ENCODE measurements at regions not wholly inside any gene's neighbourhood (a gene's known extent, or its start where the extent isn't known, plus 50 kb on each side); places are given as distances from the start of the nearest gene placed in this dataset.
A peak's percentile ranks its signal among the peaks of the same experiment; 100 is the strongest.

DNA sequence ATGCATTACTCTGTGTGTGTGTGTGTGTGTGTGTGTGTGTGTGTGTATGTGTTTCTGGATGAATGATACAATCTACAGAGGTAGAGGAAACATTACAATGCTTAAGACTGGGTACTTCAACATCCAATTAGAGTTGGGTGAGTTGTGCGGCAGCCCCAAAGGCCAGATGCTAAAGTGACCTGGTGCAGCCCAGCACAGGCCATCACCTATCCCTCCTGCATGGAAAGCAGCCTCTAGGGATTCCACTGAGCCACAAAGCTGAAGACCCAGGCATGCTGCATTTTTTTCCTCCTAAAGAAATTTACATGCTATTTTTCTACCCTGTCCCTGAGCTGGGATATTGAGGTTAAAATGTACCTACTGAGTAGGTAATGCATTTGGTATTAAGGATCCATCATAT lies 79.1 kb upstream of the ETAA1 start:
- Histone ChIP-seq H3K4me3 (no peak overlapping the region), H3K36me3 (no peaks in the 10 kb centered on the region), H3K27me3 (no peaks in the 10 kb centered on the region), H3K27ac (no peak overlapping the region), H3K9me3 (no peaks in the 10 kb centered on the region), H3K4me1 (peaks cover 0 to 19% (median 7%) of the 10 kb centered on the region in 4 donors)
- no peak for DNase-seq
- TF ChIP-seq, protein P1, sequence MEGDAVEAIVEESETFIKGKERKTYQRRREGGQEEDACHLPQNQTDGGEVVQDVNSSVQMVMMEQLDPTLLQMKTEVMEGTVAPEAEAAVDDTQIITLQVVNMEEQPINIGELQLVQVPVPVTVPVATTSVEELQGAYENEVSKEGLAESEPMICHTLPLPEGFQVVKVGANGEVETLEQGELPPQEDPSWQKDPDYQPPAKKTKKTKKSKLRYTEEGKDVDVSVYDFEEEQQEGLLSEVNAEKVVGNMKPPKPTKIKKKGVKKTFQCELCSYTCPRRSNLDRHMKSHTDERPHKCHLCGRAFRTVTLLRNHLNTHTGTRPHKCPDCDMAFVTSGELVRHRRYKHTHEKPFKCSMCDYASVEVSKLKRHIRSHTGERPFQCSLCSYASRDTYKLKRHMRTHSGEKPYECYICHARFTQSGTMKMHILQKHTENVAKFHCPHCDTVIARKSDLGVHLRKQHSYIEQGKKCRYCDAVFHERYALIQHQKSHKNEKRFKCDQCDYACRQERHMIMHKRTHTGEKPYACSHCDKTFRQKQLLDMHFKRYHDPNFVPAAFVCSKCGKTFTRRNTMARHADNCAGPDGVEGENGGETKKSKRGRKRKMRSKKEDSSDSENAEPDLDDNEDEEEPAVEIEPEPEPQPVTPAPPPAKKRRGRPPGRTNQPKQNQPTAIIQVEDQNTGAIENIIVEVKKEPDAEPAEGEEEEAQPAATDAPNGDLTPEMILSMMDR (IDR thresholded peaks at IDR 0.05), result no peak
- intact Hi-C loops (cut with DNase I; ENCODE audit: low total_unique reads), result no loop called here

DNA sequence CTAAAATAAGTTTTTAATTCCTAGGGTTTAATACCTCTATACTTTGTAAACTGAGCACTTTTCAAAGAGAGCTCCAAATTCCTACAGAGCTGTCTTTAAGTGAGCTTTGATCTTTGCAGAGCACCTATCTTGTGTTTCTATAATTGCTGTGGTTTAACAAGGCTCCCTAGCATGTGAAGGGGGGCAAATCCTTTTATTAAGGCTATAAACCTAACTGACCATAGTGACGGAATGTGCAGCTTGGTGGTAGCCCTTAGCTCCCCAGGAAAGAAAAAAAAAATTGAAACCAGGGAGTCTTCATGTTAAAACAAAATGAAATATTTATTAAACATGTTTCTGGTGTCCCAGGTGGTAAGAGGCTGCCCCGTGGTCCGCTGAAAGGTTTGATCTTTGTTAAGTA lies 78.6 kb upstream of the ETAA1 start:
- no peak for DNase-seq
- peaks cover 0 to 19% (median 7%) of the 10 kb centered on the region in 4 donors for H3K4me1 ChIP-seq
- no peaks in the 10 kb centered on the region for H3K9me3 ChIP-seq
- TF ChIP-seq, protein P1 (IDR thresholded peaks at IDR 0.05), result no peak
- H3K36me3 ChIP-seq, result no peaks in the 10 kb centered on the region
- no peak overlapping the region for H3K4me3 ChIP-seq
- no peaks in the 10 kb centered on the region for H3K27me3 ChIP-seq
- intact Hi-C loops (cut with DNase I; ENCODE audit: low total_unique reads), result no loop called here
- no peak overlapping the region for H3K27ac ChIP-seq

DNA sequence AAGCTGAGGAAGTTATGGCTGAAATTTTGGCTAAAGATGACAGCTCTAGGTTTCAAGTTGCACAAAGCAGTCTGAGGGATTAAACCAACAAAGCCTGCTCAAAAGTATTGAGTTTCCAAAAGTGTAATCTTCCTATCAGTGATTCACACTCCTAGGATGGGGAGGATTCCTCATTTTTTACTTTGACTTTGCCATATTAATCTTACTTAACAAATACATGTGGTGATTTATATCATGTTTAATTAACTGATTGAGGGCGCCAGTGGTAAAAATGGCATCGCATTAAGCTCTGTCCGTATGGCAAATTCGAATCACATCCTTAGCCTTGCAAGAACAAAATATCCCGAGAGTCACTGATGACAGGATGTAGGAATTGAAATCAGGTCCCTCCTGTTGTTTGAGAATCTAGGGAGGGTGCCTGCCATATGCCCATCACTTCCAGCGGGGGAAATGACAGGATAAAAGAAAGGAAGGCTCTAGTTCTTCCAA lies 78.1 kb upstream of the ETAA1 start:
- DNase-seq, result no peak

DNA sequence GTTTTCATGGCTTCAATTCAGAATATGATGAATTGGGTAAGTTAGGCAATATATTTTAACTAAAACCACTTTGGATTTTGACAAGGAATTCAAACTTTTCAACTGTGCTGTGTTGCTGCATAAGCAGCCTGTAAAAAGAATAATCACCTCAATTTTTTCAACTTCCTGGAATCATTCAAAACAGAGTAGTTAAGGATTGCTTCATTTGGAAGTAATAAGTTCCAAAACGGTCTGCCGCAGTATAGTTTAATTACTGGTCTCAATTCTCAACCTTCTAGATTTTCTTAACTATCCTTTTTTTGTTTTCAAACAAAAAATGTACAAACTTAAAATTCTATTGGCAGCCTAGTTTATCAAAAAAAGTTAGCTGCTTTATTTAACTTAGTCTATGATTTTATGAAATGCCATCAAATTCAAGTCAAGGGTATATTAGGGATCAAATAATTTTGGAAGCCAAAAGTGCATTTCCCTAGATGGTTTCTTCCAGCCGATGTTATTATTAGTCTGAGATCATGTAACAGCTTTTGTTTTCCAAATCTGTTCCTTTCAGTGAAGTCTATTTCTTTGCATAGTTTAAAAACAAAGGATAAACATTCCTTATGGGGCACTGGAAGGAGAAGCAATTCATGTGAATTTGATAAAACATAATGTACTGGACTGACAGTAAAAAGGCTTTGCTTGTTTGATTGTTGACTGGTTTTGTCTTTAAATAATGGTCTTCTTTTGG lies 76.1 kb upstream of the ETAA1 start:
- peak overlapping the region in 1 of 2 donors; percentile 0 for H3K27ac ChIP-seq
- no peaks in the 10 kb centered on the region for H3K9me3 ChIP-seq
- TF ChIP-seq, protein P1 (IDR thresholded peaks at IDR 0.05), result no peak
- intact Hi-C loops (cut with DNase I; ENCODE audit: low total_unique reads), result no loop called here
- peaks cover 0 to 19% (median 7%) of the 10 kb centered on the region in 4 donors for H3K4me1 ChIP-seq
- no peak overlapping the region for H3K4me3 ChIP-seq
- no peak for DNase-seq
- no peaks in the 10 kb centered on the region for H3K36me3 ChIP-seq
- no peaks in the 10 kb centered on the region for H3K27me3 ChIP-seq

More for the DNA sequence above, 78.1 kb upstream of the ETAA1 start:
- Histone ChIP-seq H3K27me3 (no peaks in the 10 kb centered on the region), H3K9me3 (no peaks in the 10 kb centered on the region), H3K36me3 (no peaks in the 10 kb centered on the region), H3K27ac (no peak overlapping the region), H3K4me3 (no peak overlapping the region), H3K4me1 (peaks cover 0 to 19% (median 7%) of the 10 kb centered on the region in 4 donors)
- intact Hi-C loops (cut with DNase I; ENCODE audit: low total_unique reads), result no loop called here
- TF ChIP-seq, protein P1 (IDR thresholded peaks at IDR 0.05), result no peak

DNA sequence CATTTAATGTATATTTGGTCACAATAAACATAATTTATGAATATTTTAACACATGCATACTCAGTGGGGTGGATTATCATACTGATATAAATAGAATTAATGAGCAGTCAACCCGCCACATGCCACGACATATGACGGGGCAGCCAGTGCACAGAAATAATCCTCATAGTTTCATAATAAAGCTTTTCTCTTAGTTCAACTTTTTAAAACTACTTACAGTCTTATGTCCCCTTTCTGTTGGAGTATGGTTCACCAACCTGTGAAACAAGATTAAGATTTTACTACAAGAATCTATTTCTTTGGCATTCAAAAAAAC lies 75.6 kb upstream of the ETAA1 start:
- no peak overlapping the region for H3K4me3 ChIP-seq
- H3K36me3 ChIP-seq, result no peaks in the 10 kb centered on the region
- no peak for DNase-seq
- no peaks in the 10 kb centered on the region for H3K9me3 ChIP-seq
- peaks cover 0 to 19% (median 7%) of the 10 kb centered on the region in 4 donors for H3K4me1 ChIP-seq
- peak overlapping the region in 1 of 2 donors; percentile 0 for H3K27ac ChIP-seq
- TF ChIP-seq, protein P1 (IDR thresholded peaks at IDR 0.05), result no peak
- intact Hi-C loops (cut with DNase I; ENCODE audit: low total_unique reads), result no loop called here
- no peaks in the 10 kb centered on the region for H3K27me3 ChIP-seq

All from tibial artery (tissue), 4 donors.